ENCODE measurements at regions not wholly inside any gene's neighbourhood (a gene's known extent, or its start where the extent isn't known, plus 50 kb on each side); places are given as distances from the start of the nearest gene placed in this dataset.

- no peak for DNase-seq (ENCODE audit: low read depth in 2 of 2)
Observed at GRCh38 chr14:53545217-53545616, 392.1 kb upstream of the DDHD1 start.

DNA sequence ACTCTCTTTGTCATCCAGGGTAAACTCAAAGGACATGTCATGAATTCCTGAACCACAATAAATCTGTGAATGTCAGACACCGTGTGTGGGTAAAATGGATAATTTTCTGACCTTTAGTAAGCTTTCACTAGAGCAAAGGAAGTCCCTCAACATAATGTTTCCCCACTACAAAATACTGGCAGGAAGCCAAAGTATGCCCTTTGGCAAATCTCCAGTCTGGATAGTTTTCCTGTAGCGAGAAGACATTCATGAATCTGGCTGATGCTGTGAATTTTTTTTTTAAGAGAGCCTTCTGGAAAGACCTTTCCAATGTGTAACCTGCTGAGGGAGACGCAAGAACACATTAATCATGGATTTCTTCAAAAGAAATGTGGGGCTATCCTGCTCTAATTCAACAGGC, 389.6 kb upstream of the DDHD1 start:
- no peak for DNase-seq (ENCODE audit: low read depth in 2 of 2)

GRCh38 chr14:53541411-53541810, 388.3 kb upstream of the DDHD1 start:
- DNase-seq (ENCODE audit: low read depth in 2 of 2) = no peak

- DNase-seq (ENCODE audit: low read depth in 2 of 2) = peak; percentile 1 to 50
Observed at GRCh38 chr14:53539489-53540126, 386.5 kb upstream of the DDHD1 start.

DNA sequence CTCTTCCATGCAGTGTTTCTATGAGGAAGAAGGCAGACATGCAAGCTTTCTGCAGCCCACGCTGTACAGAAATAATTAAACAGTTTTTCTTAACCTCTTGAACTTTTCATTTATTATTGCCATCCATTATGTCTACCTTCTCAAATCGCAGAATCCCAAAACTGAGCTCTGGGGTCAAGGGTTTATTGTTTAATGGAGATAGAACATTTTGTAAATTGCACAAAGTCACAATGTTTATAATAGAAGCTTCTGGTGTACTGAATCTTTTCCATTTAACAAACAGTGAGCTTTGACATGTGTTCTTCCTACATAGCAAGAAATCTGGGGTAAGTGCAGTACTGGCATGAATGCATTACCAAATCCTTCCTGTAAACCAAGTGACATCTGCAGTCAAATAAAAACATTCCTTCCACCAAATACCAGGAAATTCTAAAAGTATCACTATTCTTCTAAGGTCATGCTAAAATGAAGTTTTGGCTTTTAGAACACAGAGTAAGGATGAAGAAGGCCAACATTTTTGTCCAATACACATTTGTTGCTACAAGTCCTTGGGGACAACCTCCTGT, 385.3 kb upstream of the DDHD1 start:
- DNase-seq (ENCODE audit: low read depth in 2 of 2) = no peak

DNA sequence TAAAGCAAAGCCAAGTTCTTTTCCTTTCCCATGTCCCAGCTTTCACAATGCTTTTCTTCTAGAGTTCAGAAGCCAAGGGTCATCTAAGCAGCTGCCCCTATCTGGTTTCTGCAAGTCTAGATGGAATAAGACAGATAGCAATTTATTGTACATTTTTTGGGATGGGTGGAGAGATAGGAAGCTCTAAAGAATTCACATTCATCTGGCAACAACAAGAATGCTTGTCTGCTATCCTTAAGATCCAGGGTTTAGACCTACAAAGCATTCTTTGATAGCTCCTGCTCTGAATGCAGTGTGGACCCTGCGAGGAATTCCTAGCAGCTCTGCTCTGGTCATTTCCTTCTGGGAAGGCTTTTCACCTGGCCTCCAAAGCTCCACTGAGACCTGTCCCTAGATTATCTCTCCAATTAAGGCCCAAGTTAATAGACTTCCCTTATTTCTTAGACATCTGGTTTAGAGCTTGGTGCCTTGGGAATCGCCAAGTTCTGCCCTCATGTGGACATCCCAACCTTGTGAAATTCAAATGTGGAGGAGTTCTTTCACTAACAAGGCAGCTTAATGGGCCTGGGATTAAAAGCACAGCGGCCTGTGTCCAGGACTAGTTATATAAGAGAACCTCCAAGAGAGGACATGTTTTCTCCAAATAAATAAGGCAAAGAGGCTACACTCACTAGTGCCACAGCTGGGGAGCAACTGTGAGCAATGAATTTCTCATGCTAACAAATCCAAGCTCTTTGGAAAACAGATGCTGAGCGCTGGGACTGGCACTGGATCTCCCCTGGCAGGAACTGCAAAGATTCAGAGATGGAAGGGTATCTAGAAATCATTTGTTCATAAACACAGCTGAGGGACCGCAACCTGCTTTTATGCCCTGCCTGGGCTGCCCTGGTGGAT, 384.5 kb upstream of the DDHD1 start:
- DNase-seq (ENCODE audit: low read depth in 2 of 2) = no peak

DNA sequence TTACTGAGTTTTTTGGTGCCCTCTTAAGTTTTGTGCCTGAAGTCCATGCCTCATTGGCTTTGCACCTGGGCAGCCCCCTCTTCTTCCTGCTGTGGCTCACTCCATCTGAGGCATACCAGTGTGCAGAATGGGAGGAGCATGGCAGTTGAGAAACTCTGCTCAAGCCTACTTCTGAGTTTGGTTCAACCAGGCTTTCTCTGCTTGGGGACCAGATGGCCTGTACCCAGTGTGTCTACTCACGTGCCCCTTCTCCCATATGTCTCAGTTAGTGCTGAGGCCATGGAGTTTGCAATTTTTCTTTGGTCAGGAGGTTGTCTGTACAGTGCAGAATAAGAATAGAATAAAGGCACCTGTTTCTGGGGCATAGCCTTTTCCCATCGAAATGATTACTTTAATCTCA, 383.3 kb upstream of the DDHD1 start:
- DNase-seq (ENCODE audit: low read depth in 2 of 2) = no peak

DNA sequence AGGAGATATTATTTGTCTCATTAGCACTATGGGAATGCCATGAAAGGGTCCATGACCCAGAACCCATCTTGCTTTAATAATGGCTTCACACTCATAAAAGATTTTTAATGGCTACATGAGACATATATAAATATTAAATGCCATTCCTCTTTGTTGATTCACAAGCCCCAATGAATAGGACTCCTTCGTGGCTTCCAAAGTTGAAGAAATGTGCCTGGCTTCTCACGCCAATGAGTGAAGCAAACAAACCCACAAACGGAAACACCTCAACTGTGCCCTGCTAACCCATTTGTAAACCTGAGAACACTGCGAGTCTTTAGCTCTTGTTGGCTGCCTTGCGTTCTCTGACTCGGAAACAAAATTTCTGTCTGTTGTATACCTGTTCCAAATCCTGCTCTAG, 381.7 kb upstream of the DDHD1 start:
- no peak for DNase-seq (ENCODE audit: low read depth in 2 of 2)

DNA sequence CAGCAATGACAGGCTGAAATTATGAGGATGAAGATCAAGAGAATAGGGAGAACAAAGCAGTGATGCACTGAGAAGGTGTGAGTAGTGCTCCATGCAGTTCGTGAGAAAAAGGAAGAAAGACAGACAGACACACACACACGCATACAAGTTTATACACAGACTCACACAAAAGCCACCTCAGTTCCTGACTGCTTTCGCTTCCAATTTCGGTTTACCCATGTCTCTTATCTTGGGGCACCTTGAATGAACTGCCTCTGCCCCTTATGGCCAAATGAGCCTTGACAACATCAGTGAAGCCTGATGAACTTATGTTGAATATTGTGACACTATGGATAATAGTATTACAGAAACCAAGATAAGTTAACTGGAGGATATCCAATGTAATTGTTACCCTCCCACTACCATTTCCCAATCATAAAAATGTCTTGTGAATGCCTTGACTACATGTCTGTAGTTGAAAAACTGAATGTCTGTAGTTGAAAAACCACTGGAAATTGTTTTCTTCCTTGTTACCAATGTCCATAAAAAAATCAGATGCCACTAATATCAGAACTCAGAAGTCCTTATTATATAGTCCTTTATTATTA, 380.4 kb upstream of the DDHD1 start:
- no peak for DNase-seq (ENCODE audit: low read depth in 2 of 2)

DNA sequence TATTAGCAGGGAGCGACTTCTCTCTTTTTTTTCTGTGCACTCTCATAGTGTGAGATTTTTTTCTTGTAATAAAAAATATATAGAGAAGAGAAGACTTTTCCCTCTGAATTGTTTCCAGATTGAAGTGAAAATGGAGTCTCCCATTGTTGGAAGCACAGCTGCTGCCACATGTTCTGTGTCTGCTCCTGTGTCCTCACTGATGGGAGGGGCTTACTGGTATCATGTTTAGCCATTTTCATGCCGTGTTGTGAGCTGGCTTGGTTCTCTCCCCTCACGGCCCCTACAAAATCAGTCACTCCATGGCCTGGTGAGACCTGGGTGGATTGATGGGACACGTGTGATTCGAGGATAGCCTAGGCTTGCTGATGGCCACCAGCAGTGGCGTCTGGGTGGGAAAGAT, 379.7 kb upstream of the DDHD1 start:
- DNase-seq (ENCODE audit: low read depth in 2 of 2) = no peak

- DNase-seq (ENCODE audit: low read depth in 2 of 2) = no peak
Observed at GRCh38 chr14:53531730-53532129, 378.6 kb upstream of the DDHD1 start.

DNA sequence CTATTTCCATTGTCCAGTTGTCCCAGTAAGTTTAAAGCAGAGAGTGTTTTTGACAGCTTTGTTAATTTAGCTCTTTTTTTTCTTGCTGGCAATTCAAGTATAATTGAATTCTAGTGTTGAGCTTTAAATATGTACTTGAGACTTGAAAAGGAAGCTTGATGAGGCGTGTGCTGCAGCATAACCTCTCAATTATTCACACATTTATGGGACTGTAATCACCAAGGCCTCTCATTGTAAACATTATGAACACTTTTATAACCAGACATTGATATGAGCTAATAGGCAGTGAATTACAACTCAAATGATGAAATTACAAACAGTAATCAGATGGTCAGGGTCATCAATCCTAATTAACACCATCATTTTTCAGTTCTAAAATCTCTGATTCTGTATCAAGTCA, 378.0 kb upstream of the DDHD1 start:
- no peak for DNase-seq (ENCODE audit: low read depth in 2 of 2)

GRCh38 chr14:53529519-53529918, 376.4 kb upstream of the DDHD1 start:
- DNase-seq (ENCODE audit: low read depth in 2 of 2) = no peak

DNA sequence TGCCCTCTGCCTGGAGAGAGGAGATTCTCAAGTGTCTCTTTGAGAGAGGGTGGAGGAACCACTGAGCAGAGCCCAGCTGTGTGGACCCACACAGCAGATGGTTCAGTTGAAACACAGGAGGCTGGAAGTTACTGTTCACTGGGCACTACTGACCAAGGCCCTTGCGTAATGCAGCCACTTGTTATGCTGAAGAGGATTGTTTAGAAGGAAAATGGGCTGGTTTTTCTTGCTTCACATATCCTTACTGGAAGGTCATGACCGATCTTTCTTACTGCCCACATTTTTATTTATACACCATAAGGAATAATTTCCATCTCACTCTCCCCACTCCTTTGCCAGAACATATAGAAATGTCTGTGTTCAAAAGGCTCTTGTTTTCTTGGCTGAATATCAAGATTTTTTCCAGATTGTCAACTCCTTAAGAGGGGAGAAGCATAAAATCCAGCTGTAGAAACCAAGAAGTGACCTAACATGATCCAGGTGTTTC, 375.1 kb upstream of the DDHD1 start:
- no peak for DNase-seq (ENCODE audit: low read depth in 2 of 2)

GRCh38 chr14:53526200-53526599, 373.1 kb upstream of the DDHD1 start:
- DNase-seq (ENCODE audit: low read depth in 2 of 2) = no peak

DNA sequence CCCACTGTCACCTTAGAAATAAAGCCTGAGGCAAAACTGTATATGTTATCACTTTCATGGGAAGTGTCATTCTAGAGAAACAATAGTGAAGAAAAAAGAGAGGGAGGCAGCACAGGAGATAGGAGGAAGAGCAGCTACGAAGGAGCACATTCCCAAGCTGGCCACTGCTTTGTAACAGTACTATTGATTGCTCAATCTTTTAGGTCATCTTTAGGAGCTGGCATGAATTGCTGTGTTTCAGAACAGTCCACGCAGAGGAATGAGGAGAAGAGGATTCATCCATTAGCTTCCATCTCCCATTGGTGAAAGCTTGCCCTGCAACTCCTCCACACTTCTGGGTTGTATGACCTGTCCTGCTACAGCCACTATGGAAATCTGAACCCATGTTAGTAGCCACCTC, 372.5 kb upstream of the DDHD1 start:
- no peak for DNase-seq (ENCODE audit: low read depth in 2 of 2)

DNA sequence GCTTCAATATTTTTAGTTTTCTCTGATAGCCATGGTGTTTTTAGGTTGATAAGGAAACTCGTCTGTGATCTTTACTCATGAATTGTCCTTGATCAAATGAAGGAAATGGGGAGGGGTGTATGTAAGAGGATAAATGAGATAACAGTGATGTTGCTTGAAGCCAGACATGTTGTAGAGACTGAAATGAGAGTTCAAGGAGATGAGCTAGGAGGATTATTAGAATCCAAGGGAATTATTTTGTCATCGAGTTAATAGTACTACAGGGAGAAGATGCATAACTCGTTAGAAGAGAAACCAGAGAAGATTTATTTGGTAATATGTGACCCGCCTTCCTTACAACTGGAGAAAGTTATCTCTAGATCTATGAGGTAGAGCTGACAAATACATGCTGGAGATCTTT, 371.3 kb upstream of the DDHD1 start:
- no peak for DNase-seq (ENCODE audit: low read depth in 2 of 2)

DNA sequence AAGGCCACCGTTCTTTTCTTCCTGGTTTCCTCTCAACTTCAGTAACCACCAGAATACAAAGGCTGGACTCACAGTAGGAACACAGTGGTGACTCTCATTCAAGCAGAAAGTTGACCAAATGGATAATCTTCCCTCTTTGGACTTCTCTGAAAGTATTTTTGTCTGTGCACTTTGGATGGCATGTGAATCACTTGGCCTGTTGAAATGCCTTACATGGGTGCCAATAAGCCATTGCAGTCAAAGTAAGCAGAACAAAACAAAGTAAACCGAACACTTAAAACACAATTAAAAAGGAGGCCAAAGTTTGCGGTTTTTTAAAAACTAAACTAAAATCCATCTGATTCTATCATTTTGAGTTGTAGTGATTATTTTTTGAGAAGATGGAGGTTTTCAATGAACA, 370.1 kb upstream of the DDHD1 start:
- no peak for DNase-seq (ENCODE audit: low read depth in 2 of 2)

GRCh38 chr14:53520078-53520928, 367.2 kb upstream of the DDHD1 start:
- DNase-seq (ENCODE audit: low read depth in 2 of 2) = no peak

DNA sequence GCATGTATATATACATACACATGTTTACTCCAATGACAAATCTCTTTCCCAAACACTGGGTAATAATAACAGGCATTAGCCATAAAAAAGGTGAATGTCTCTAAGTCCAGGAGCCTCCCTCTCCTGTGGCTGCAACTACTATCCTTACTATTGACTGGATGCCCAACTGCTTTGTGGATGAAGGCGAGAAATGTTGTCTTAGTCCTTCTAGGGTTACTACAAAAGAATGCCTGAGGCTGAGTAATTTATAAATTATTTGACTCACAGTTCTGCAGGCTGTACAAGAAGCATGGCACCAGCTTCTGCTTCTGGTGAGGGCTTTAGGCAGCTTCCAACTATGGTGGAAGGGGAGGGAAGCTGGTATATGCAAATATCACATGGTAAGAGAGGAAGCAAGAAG, 366.0 kb upstream of the DDHD1 start:
- DNase-seq (ENCODE audit: low read depth in 2 of 2) = no peak

- no peak for DNase-seq (ENCODE audit: low read depth in 2 of 2)
Observed at GRCh38 chr14:53517270-53517960, 364.3 kb upstream of the DDHD1 start.

Data from stimulated activated CD4-positive, alpha-beta T cell treated with anti-CD3 and anti-CD28 coated beads, Interleukin-12 subunit alpha, Interleukin-12 subunit beta, amount 100 ng/mL, for 24 hours (primary cell).